Body of pancreas (tissue), 4 donors: ENCODE measurements at regions not wholly inside any gene's neighbourhood (a gene's known extent, or its start where the extent isn't known, plus 50 kb on each side); places are given as distances from the start of the nearest gene placed in this dataset.

Source experiments
- ATAC-seq: fragments of 150-250 bp; one replicate; pipeline ENCODE4 v1.9.1; 2016
- DNase-seq, 4 donors: peaks; one replicate each; pipeline ENCODE4 v3.0.0-alpha.2; 2019
- H3K27ac ChIP-seq, 4 donors: fragments of 200-600 bp; sonication (generic); 1 replicate in 3 of 4; 2 replicates in 1 of 4; pipeline versions ENCODE4 v1.5.1 to v1.6.1; 2016 to 2019; ENCODE audit warnings: mild to moderate bottlenecking in 1 of 4, mixed read lengths in 1 of 4, moderate library complexity in 1 of 4
- H3K27me3 ChIP-seq, 2 donors: fragments of 200-600 bp; sonication (generic); one replicate each; pipeline ENCODE4 v1.6.0; 2016; ENCODE audit warnings: mild to moderate bottlenecking in 1 of 2
- H3K36me3 ChIP-seq, 2 donors: fragments of 200-600 bp; sonication (generic); replicated peaks in 1 of 2; 2 replicates each; pipeline ENCODE4 v1.5.1; 2016; ENCODE audit warnings: low read depth in 2 of 2; ENCODE audit not compliant: insufficient read depth in 1 of 2
- H3K4me1 ChIP-seq: fragments of 200-600 bp; sonication (generic); one replicate; pipeline ENCODE4 v1.6.0; 2016
- H3K4me3 ChIP-seq, 2 donors: fragments of 200-600 bp; sonication (generic); 1 replicate in 1 of 2; 2 replicates in 1 of 2; pipeline ENCODE4 v1.5.1; 2016 to 2019
- H3K9me3 ChIP-seq, 3 donors: fragments of 200-600 bp; sonication (generic); 1 replicate in 2 of 3; 2 replicates in 1 of 3; pipeline ENCODE4 v1.5.1; 2016
- CTCF ChIP-seq, 7 experiments: fragments of 450-650 bp in 4 of 7; fragments of 200-600 bp in 3 of 7; sonication (generic) in 3 of 7; IDR thresholded peaks; one replicate each; pipeline ENCODE4 v1.5.1; 2016 to 2019; ENCODE audit warnings: antibody characterized with exemption in 7 of 7
- POLR2A ChIP-seq, 3 donors: fragments of 450-650 bp; IDR thresholded peaks; one replicate each; pipeline ENCODE4 v1.6.1; 2016; ENCODE audit warnings: antibody characterized with exemption in 3 of 3, mild to moderate bottlenecking in 2 of 3
- WGBS, 2 donors: methylation state at CpG; one replicate each; pipeline ENCODE4 v1.1.5; 2017; 5-methylcytosine and 5-hydroxymethylcytosine counted together
- intact Hi-C: fragments of 100-400 bp; cut with DNase I; formaldehyde crosslinking; loops from one replicate; pipeline ENCODE4 v1.15.1; 2023

GRCh38 chr6:8529250-8529649 lies 93.9 kb upstream of the SLC35B3 start:
- no peak overlapping the region for H3K27ac ChIP-seq
- WGBS, 2 donors: 77 to 82% methylated on average over 2 of the region's 2 CpGs
- H3K9me3 ChIP-seq: no peaks in the 10 kb centered on the region
- no peak for ATAC-seq
- no peak for TF ChIP-seq CTCF (IDR thresholded peaks at IDR 0.05)
- TF ChIP-seq POLR2A (IDR thresholded peaks at IDR 0.05): no peak
- intact Hi-C loops: no loop called here
- H3K36me3 ChIP-seq: no peaks in the 10 kb centered on the region
- H3K4me1 ChIP-seq: no peaks in the 10 kb centered on the region
- no peak for DNase-seq
- no peaks in the 10 kb centered on the region for H3K27me3 ChIP-seq
- no peak overlapping the region for H3K4me3 ChIP-seq

GRCh38 chr6:8527818-8528217 lies 92.5 kb upstream of the SLC35B3 start:
- H3K4me3 ChIP-seq: no peak overlapping the region
- H3K36me3 ChIP-seq: no peaks in the 10 kb centered on the region
- no peak overlapping the region for H3K27ac ChIP-seq
- H3K4me1 ChIP-seq: no peaks in the 10 kb centered on the region
- H3K9me3 ChIP-seq: no peaks in the 10 kb centered on the region
- no peak for ATAC-seq
- no peak for TF ChIP-seq CTCF (IDR thresholded peaks at IDR 0.05)
- TF ChIP-seq POLR2A (IDR thresholded peaks at IDR 0.05): no peak
- H3K27me3 ChIP-seq: no peaks in the 10 kb centered on the region
- WGBS, 2 donors: 93 to 98% methylated on average over 1 of the region's 1 CpG
- DNase-seq: no peak
- intact Hi-C loops: no loop called here

GRCh38 chr6:8526624-8527023 lies 91.3 kb upstream of the SLC35B3 start:
- Histone ChIP-seq H3K27ac (no peak overlapping the region), H3K36me3 (no peaks in the 10 kb centered on the region), H3K4me1 (no peaks in the 10 kb centered on the region), H3K27me3 (no peaks in the 10 kb centered on the region), H3K9me3 (no peaks in the 10 kb centered on the region), H3K4me3 (no peak overlapping the region)
- ATAC-seq: no peak
- no peak for DNase-seq
- TF ChIP-seq CTCF (IDR thresholded peaks at IDR 0.05) (no peak), POLR2A (IDR thresholded peaks at IDR 0.05) (no peak)
- 75 to 80% methylated on average over 7 of the region's 7 CpGs for WGBS, 2 donors
- intact Hi-C loops: no loop called here

GRCh38 chr6:8525370-8525769 lies 90.0 kb upstream of the SLC35B3 start:
- H3K27me3 ChIP-seq: no peaks in the 10 kb centered on the region
- DNase-seq (no peak), ATAC-seq (no peak)
- no peaks in the 10 kb centered on the region for H3K36me3 ChIP-seq
- intact Hi-C loops: no loop called here
- H3K9me3 ChIP-seq: no peaks in the 10 kb centered on the region
- H3K4me1 ChIP-seq: no peaks in the 10 kb centered on the region
- 92 to 93% methylated on average over 1 of the region's 1 CpG for WGBS, 2 donors
- H3K4me3 ChIP-seq: no peak overlapping the region
- TF ChIP-seq CTCF (IDR thresholded peaks at IDR 0.05) (no peak), POLR2A (IDR thresholded peaks at IDR 0.05) (no peak)
- no peak overlapping the region for H3K27ac ChIP-seq

GRCh38 chr6:8513174-8513573 lies 77.8 kb upstream of the SLC35B3 start:
- intact Hi-C loops: no loop called here
- DNase-seq (no peak), ATAC-seq (no peak)
- H3K36me3 ChIP-seq: no peaks in the 10 kb centered on the region
- no peak overlapping the region for H3K4me3 ChIP-seq
- no peaks in the 10 kb centered on the region for H3K4me1 ChIP-seq
- TF ChIP-seq POLR2A (IDR thresholded peaks at IDR 0.05): no peak
- TF ChIP-seq CTCF (IDR thresholded peaks at IDR 0.05): no peak
- H3K27me3 ChIP-seq: no peaks in the 10 kb centered on the region
- 92 to 95% methylated on average over 1 of the region's 1 CpG for WGBS, 2 donors
- no peak overlapping the region for H3K27ac ChIP-seq
- no peaks in the 10 kb centered on the region for H3K9me3 ChIP-seq
